GM12873 (cell line): ENCODE measurements at regions not wholly inside any gene's neighbourhood (a gene's known extent, or its start where the extent isn't known, plus 50 kb on each side); places are given as distances from the start of the nearest gene placed in this dataset.

Experiments used
- TF ChIP-seq, protein P1 (sequence below): IDR thresholded peaks from 2 replicates; pipeline ENCODE4 v1.5.1; 2012; ENCODE audit warnings: low read depth, mild to moderate bottlenecking, moderate library complexity, low read length, control low read depth; ENCODE audit not compliant: insufficient read depth; ENCODE audit errors: missing control alignments

DNA sequence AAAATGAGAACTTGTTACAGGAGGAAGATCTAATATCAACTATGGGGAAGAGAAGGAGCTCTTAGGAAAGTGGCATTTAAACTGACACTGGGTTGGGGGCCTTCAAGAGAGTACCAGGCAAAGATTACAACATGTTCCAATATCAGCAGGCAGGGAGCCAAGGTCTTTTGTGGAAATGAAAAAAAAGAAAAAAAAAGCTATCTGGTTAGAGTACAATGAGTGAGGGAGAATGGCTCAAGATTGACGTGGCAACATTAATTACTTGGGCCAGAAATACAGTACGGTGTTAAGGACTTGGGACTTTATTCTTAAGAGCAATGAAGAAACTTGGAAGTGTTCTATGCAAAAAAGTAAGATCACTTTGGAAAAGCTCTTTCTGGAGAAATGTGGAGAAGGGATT lies 132.3 kb upstream of the CDK1 start:
- TF ChIP-seq, protein P1, sequence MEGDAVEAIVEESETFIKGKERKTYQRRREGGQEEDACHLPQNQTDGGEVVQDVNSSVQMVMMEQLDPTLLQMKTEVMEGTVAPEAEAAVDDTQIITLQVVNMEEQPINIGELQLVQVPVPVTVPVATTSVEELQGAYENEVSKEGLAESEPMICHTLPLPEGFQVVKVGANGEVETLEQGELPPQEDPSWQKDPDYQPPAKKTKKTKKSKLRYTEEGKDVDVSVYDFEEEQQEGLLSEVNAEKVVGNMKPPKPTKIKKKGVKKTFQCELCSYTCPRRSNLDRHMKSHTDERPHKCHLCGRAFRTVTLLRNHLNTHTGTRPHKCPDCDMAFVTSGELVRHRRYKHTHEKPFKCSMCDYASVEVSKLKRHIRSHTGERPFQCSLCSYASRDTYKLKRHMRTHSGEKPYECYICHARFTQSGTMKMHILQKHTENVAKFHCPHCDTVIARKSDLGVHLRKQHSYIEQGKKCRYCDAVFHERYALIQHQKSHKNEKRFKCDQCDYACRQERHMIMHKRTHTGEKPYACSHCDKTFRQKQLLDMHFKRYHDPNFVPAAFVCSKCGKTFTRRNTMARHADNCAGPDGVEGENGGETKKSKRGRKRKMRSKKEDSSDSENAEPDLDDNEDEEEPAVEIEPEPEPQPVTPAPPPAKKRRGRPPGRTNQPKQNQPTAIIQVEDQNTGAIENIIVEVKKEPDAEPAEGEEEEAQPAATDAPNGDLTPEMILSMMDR: no peak

- TF ChIP-seq, protein P1: no peak
Observed at GRCh38 chr10:60644436-60645130, 133.7 kb upstream of the CDK1 start.

DNA sequence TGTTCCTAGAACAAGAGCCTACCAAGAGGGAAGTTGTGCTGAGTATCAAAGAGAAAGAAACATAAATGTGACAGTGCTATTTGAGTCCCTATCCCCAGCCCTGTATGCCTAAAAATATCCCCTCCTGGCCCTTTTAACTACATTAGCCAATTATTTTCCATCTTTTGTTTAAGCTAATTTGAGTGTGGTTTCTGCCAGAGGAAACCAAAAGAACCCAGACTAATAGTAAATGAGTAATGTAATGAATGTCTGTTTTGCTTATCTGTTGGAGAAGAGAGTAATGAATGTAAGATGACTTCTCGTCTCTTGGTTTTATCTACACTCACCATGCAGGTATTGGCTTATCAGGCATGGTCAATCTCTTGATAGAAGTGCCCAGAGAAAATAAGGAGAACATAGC lies 134.4 kb upstream of the CDK1 start:
- TF ChIP-seq, protein P1: no peak

- TF ChIP-seq, protein P1: no peak
Observed at GRCh38 chr10:60629332-60629731, 148.9 kb upstream of the CDK1 start.

DNA sequence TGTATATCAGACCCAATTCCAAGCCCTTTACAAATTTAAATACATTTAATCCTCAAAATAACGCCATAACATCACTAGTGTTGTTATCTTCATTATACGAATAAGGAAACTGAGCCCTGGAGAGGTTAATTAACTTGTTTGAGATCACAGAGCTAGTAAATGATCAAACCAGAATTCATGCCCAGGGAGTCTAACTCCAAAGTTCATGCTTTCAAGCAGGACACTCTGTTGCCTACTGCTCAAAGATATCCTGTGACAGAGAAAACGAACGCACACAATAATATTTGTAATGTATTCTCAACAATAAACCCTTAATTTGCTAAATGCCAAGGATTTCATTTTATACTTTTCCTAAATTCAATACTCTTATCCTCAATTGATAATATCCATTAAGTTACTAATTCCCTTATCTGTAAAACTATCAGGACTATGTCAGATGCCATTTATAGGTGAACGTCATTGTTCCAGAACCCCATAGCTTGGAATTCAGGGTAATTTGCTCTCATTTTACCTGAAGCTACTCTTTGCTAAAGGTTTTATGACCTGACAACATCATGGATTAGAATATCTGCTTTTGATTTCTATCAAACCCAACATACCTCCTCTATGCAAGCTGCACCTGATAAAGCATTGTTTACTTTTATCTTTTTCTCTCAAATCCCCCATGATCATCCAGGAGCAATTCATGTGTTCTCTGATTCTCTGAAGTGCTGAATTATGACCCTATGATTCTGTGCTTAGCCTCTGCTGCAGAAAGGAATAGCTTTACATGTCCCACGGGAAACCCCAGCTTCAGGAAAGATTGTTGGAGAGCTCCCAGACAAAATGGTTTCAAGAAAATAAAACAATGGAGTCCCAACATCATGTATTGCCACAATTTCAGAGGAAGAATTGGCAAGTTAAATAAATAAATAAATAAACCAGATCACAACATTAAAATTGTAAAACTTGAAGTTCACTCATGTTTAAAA lies 150.2 kb upstream of the CDK1 start:
- TF ChIP-seq, protein P1: no peak

GRCh38 chr10:60626037-60626436 lies 152.2 kb upstream of the CDK1 start:
- TF ChIP-seq, protein P1: no peak

- TF ChIP-seq, protein P1: no peak
Observed at GRCh38 chr10:60623627-60624026, 154.7 kb upstream of the CDK1 start.
